ENCODE measurements at regions not wholly inside any gene's neighbourhood (a gene's known extent, or its start where the extent isn't known, plus 50 kb on each side); places are given as distances from the start of the nearest gene placed in this dataset.

- TF ChIP-seq CTCF (IDR thresholded peaks at IDR 0.05) (no peak), POLR2A (IDR thresholded peaks at IDR 0.05) (no peak)
Measured at GRCh38 chr17:71505981-71506380, 614.8 kb upstream of the SOX9 start.

Data from uterus (tissue), 2 donors.